Motor neuron (in vitro differentiated cells): ENCODE measurements at regions not wholly inside any gene's neighbourhood (a gene's known extent, or its start where the extent isn't known, plus 50 kb on each side); places are given as distances from the start of the nearest gene placed in this dataset.
A peak's percentile ranks its signal among the peaks of the same experiment; 100 is the strongest.
"Not testable (repeated sequence)": the region's sequence is repeated elsewhere in the genome, so short reads cannot be mapped to it uniquely, and the experiment has no call there.

ENCODE experiments used
- ATAC-seq, 8 experiments: fragments of 200-7000 bp; cut with Tn5 transposase; replicated peaks in 6 of 8; 2 replicates each; pipeline ENCODE4 v1.8.0; 2021; ENCODE audit warnings: mild to moderate bottlenecking in 8 of 8, moderate library complexity in 8 of 8
- H3K27ac ChIP-seq, 2 donors: fragments of 250-450 bp; sonication (Bioruptor Pico); 2 replicates each; pipeline ENCODE4 v1.9.0; 2021; ENCODE audit warnings: antibody characterized with exemption in 2 of 2, mild to moderate bottlenecking in 2 of 2, moderate library complexity in 1 of 2
- H3K4me1 ChIP-seq, 2 donors: fragments of 250-450 bp; sonication (Bioruptor Pico); replicated peaks in 1 of 2; 2 replicates each; pipeline ENCODE4 v1.6.1; 2021; ENCODE audit warnings: antibody characterized with exemption in 2 of 2, mild to moderate bottlenecking in 2 of 2, moderate library complexity in 1 of 2
- H3K4me3 ChIP-seq, 5 donors: fragments of 250-450 bp; sonication (Bioruptor Pico); 2 replicates each; pipeline ENCODE4 v1.9.0; 2021; ENCODE audit warnings: antibody characterized with exemption in 5 of 5, mild to moderate bottlenecking in 5 of 5, moderate library complexity in 4 of 5
- WGBS, 10 experiments: fragments of 450-650 bp; shearing (Covaris generic); methylation state at CpG; one replicate each; pipeline ENCODE4 v1.0.0; 2022; 5-methylcytosine and 5-hydroxymethylcytosine counted together
- in situ Hi-C, 9 experiments: fragments of 400-800 bp; cut with MboI; loops; one replicate each; pipeline ENCODE4 v1.15.0; 2021; ENCODE audit warnings: low sequenced_read_pairs in 9 of 9, low pct_unique_long_range_greater_than_20kb in 2 of 9; ENCODE audit not compliant: unreplicated experiment in 9 of 9

DNA sequence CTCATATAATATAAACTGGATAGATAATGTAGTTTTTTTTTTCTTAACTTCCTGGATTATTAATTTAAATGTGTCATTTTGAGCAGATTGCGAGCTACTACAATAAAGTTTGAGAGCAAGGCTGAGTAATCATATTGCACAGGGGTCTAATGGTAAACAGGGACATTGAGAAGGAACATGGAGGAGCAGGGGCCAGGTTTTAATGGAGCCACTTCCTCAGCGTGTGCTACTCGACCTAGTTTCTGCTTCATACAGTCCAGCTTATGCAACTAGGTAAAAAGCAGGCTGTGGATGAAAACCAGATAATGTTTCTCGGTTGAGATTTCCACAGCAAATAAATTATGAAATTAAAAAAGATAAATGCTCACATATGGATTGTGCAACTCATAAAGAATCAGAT is 1915.7 kb upstream of the CELF4 start:
- Histone ChIP-seq H3K27ac (no peak overlapping the region), H3K4me3 (no peak overlapping the region), H3K4me1 (no peaks in the 10 kb centered on the region)
- WGBS, 10 experiments: 18 to 100% (median 79%) methylated on average over 1 to 4 of the region's 4 CpGs; no CpG with 5 or more reads in 1 of the 10 experiments
- in situ Hi-C loops: no loop called here
- no peak for ATAC-seq

DNA sequence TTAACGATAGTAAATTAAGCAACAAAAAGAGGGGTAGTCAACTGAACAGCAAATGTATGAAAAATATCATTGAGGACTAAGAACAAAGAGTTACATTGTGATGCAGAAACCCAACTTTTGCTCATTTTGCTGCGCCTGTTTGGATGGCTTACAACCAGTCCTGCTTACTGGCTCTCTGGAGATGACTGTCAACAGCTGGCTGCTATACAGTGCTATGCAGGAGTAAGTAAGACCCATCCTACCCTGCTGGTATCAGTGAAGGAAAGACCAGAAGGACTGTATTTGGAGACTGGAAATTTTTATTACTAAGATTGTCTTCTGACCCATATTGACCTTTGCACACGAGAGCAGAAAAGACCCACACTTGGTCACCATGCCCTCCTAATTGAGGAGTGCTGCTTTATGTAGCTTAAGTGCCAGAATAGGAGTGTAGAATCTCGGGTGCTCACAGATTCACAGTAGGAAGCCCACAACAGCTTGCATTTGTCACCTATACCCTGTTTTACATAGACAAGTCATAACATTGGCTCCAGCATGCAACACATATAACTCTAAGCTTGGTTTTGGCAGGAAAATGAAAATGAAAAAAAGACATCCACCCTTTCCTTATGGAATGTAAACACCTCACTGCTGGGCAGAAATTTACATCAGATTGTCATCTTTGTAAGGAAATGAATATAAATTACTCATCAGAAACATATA is 1915.0 kb upstream of the CELF4 start:
- Histone ChIP-seq H3K4me1 (no peaks in the 10 kb centered on the region), H3K27ac (no peak overlapping the region), H3K4me3 (no peak overlapping the region)
- WGBS, 10 experiments: 3 to 100% (median 86%) methylated on average over 1 to 3 of the region's 4 CpGs
- peak in 1 of 8 experiments; percentile 65 for ATAC-seq
- in situ Hi-C loops: no loop called here

- peak in 6 of 8 experiments; percentile 16 to 97 (median 86) for ATAC-seq
- in situ Hi-C loops: no loop called here
- Histone ChIP-seq H3K27ac (no peak overlapping the region), H3K4me3 (no peak overlapping the region), H3K4me1 (peaks cover 0 to 12% of the 10 kb centered on the region in 2 donors)
Observed at GRCh38 chr18:39464006-39464405, 1898.4 kb upstream of the CELF4 start.

DNA sequence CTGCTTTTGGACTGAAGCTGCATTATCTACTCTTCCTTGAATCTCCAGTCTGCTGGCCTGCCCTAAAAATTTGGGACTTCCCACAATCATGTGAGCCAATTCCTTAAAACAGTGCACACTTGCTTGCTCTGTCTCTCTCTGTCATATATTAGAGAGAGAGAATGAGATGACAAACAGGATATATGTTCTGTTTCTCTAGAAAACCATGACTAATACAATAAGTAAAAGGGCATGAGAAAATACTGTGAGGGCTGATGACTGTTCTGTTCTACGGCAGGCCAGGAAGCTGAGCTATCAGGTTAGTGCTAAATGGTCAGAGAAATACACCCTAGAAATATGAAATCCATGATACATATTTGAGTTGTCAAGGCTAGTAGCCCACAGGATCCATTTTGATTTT is 1896.8 kb upstream of the CELF4 start:
- ATAC-seq: peak in 1 of 8 experiments; percentile 48
- H3K4me1 ChIP-seq: peaks cover 0 to 12% of the 10 kb centered on the region in 2 donors
- no peak overlapping the region for H3K4me3 ChIP-seq
- 56 to 100% (median 83%) methylated on average over 1 of the region's 1 CpG; no CpG with 5 or more reads in 2 of the 10 experiments for WGBS, 10 experiments
- H3K27ac ChIP-seq: no peak overlapping the region
- in situ Hi-C loops: no loop called here

DNA sequence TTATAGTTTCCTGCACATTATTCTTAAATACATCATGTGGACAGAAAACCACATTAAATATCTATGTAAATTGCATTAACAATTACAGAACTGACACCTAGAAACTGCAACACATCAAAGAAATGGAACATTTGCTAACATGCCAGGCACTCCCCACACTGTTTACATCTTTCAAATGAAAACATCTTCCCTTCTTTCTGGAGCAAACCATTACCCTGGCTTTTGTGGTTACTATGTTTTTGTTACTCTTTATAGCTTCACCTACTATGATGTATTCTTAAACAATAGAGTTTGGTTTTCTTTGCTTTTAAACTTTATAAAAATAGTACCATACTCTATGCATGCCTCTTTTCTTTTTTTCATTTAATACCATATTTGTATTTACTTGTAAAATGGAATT is 1894.5 kb upstream of the CELF4 start:
- Histone ChIP-seq H3K4me3 (no peak overlapping the region), H3K27ac (no peak overlapping the region), H3K4me1 (peaks cover 0 to 12% of the 10 kb centered on the region in 2 donors)
- peak in 1 of 8 experiments; percentile 23 for ATAC-seq
- in situ Hi-C loops: no loop called here

GRCh38 chr18:39455285-39455684 is 1889.7 kb upstream of the CELF4 start:
- Histone ChIP-seq H3K4me1 (no peaks in the 10 kb centered on the region), H3K4me3 (no peak overlapping the region), H3K27ac (no peak overlapping the region)
- peak in 3 of 8 experiments; percentile 62 to 81 (median 73) for ATAC-seq
- in situ Hi-C loops: no loop called here

GRCh38 chr18:39454866-39455265 is 1889.3 kb upstream of the CELF4 start:
- H3K27ac ChIP-seq: no peak overlapping the region
- in situ Hi-C loops: no loop called here
- H3K4me1 ChIP-seq: no peaks in the 10 kb centered on the region
- ATAC-seq: no peak
- 67 to 100% (median 93%) methylated on average over 1 of the region's 1 CpG; no CpG with 5 or more reads in 2 of the 10 experiments for WGBS, 10 experiments
- no peak overlapping the region for H3K4me3 ChIP-seq

- in situ Hi-C loops: no loop called here
- H3K4me3 ChIP-seq: no peak overlapping the region
- no peaks in the 10 kb centered on the region for H3K4me1 ChIP-seq
- WGBS, 10 experiments: 0 to 77% (median 29%) methylated on average over 1 to 2 of the region's 2 CpGs; no CpG with 5 or more reads in 5 of the 10 experiments
- no peak overlapping the region for H3K27ac ChIP-seq
- ATAC-seq: peak in 5 of 8 experiments; percentile 47 to 90 (median 78)
Observed at GRCh38 chr18:39453882-39454281, 1888.3 kb upstream of the CELF4 start.

GRCh38 chr18:39453356-39453755 is 1887.8 kb upstream of the CELF4 start:
- WGBS, 10 experiments: 0 to 100% (median 88%) methylated on average over 1 to 2 of the region's 2 CpGs; no CpG with 5 or more reads in 4 of the 10 experiments
- in situ Hi-C loops: no loop called here
- no peak for ATAC-seq
- Histone ChIP-seq H3K4me1 (no peaks in the 10 kb centered on the region), H3K27ac (no peak overlapping the region), H3K4me3 (no peak overlapping the region)

- in situ Hi-C loops: no loop called here
- no peak for ATAC-seq
- Histone ChIP-seq H3K4me1 (no peaks in the 10 kb centered on the region), H3K4me3 (no peak overlapping the region), H3K27ac (no peak overlapping the region)
- 0 to 100% (median 93%) methylated on average over 1 to 6 of the region's 6 CpGs; no CpG with 5 or more reads in 5 of the 10 experiments for WGBS, 10 experiments
Observed at GRCh38 chr18:39450958-39451357, 1885.4 kb upstream of the CELF4 start.

DNA sequence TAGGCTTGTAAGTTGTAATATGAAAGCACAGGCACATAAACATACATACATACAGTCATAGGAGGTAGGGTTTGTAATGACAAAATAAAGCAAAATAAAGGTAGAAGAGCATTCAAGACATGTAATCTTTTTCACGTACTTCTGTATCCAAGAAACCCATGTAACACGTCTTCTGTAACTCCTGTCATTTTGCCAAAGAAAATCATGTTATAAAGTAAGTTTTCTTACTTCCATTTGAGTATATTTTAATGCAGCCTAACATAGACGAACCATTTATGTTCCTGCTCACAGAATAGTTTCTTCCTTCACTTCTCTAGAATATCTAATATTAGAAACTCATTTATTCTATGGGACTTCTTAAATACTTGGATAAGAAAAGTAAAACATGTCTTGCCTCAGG is 1884.0 kb upstream of the CELF4 start:
- no peak overlapping the region for H3K4me3 ChIP-seq
- H3K27ac ChIP-seq: no peak overlapping the region
- ATAC-seq: no peak
- H3K4me1 ChIP-seq: no peaks in the 10 kb centered on the region
- in situ Hi-C loops: no loop called here
- WGBS, 10 experiments: 0 to 100% (median 93%) methylated on average over 1 to 3 of the region's 3 CpGs

- in situ Hi-C loops: no loop called here
- no peak for ATAC-seq
Observed at GRCh38 chr18:39448942-39449341, 1883.3 kb upstream of the CELF4 start.

DNA sequence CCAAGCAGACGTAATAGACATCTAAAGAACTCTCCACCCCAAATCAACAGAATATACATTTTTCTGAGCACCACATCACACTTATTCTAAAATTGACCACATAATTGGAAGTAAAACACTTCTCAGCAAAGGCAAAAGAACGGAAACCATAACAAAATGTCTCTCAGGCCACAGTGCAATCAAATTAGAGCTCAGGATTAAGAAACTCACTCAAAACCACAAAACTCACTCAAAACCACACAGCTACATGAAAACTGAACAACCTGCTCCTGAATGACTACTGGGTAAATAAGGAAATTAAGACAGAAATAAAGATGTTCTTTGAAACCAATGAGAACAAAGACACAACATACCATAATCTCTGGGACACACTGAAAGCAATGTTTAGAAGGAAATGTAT is 1879.4 kb upstream of the CELF4 start:
- H3K4me3 ChIP-seq, H3K27ac ChIP-seq, ATAC-seq, in situ Hi-C loops, H3K4me1 ChIP-seq: not testable (repeated sequence)
- 36 to 100% (median 100%) methylated on average over 1 to 2 of the region's 2 CpGs; no CpG with 5 or more reads in 1 of the 10 experiments for WGBS, 10 experiments

More at GRCh38 chr18:39448942-39449341, 1883.3 kb upstream of the CELF4 start:
- H3K4me1 ChIP-seq: no peaks in the 10 kb centered on the region
- no peak overlapping the region for H3K27ac ChIP-seq
- 0 to 100% (median 81%) methylated on average over 1 of the region's 1 CpG; no CpG with 5 or more reads in 4 of the 10 experiments for WGBS, 10 experiments
- no peak overlapping the region for H3K4me3 ChIP-seq

- no peak overlapping the region for H3K4me3 ChIP-seq
- no peaks in the 10 kb centered on the region for H3K4me1 ChIP-seq
- H3K27ac ChIP-seq: no peak overlapping the region
- in situ Hi-C loops: no loop called here
- WGBS, 10 experiments: 54 to 100% (median 91%) methylated on average over 1 to 2 of the region's 2 CpGs; no CpG with 5 or more reads in 3 of the 10 experiments
- ATAC-seq: no peak
Observed at GRCh38 chr18:39441648-39442047, 1876.0 kb upstream of the CELF4 start.
